Neural cell (in vitro differentiated cells): ENCODE measurements at regions not wholly inside any gene's neighbourhood (a gene's known extent, or its start where the extent isn't known, plus 50 kb on each side); places are given as distances from the start of the nearest gene placed in this dataset.

ENCODE experiments used
- H2AFZ ChIP-seq: fragments of 200-600, 300-800 bp; sonication (generic), shearing (Covaris generic); 2 replicates; pipeline ENCODE4 v1.6.0; 2014; ENCODE audit warnings: low read depth, mild to moderate bottlenecking, antibody characterized with exemption, low read length, moderate library complexity
- H3F3A ChIP-seq: fragments of 200-600 bp; shearing (Covaris generic); 2 replicates; pipeline ENCODE4 v1.6.1; 2016; ENCODE audit warnings: mild to moderate bottlenecking, moderate library complexity, mixed read lengths, antibody characterized with exemption, low read length; ENCODE audit not compliant: insufficient read depth, poor library complexity, severe bottlenecking
- H3K27ac ChIP-seq: fragments of 200-600, 300-800 bp; sonication (generic), shearing (Covaris generic); 2 replicates; pipeline ENCODE4 v1.5.1; 2014; ENCODE audit warnings: mild to moderate bottlenecking, low read length, moderate library complexity
- H3K27me3 ChIP-seq: fragments of 300-800, 200-600 bp; sonication (generic), shearing (Covaris generic); 2 replicates; pipeline ENCODE4 v1.6.0; 2014; ENCODE audit warnings: mild to moderate bottlenecking, low read depth, low read length, moderate library complexity; ENCODE audit not compliant: insufficient read depth
- H3K36me3 ChIP-seq: fragments of 300-800, 200-600 bp; sonication (generic), shearing (Covaris generic); 2 replicates; pipeline ENCODE4 v1.5.1; 2014; ENCODE audit warnings: mild to moderate bottlenecking, antibody characterized with exemption, low read length, moderate library complexity; ENCODE audit not compliant: insufficient read depth
- H3K4me2 ChIP-seq: fragments of 300-800, 200-600 bp; sonication (generic), shearing (Covaris generic); 2 replicates; pipeline ENCODE4 v1.6.0; 2014; ENCODE audit warnings: mild to moderate bottlenecking, low read length
- H3K4me3 ChIP-seq: fragments of 300-800, 200-600 bp; sonication (generic), shearing (Covaris generic); 2 replicates; pipeline ENCODE4 v1.5.1; 2014; ENCODE audit warnings: mild to moderate bottlenecking, low read length, moderate library complexity
- H3K79me2 ChIP-seq: fragments of 200-600 bp; shearing (Covaris generic); replicated peaks from 2 replicates; pipeline ENCODE4 v1.6.0; 2014; ENCODE audit warnings: mild to moderate bottlenecking, low read length, moderate library complexity; ENCODE audit not compliant: insufficient read depth
- H3K9ac ChIP-seq: fragments of 300-800, 200-600 bp; sonication (generic), shearing (Covaris generic); 2 replicates; pipeline ENCODE4 v1.6.1; 2016; ENCODE audit warnings: mild to moderate bottlenecking, low read length, mixed read lengths
- H3K9me2 ChIP-seq: fragments of 200-600 bp; shearing (Covaris generic); 2 replicates; pipeline ENCODE4 v1.6.1; 2016; ENCODE audit warnings: mild to moderate bottlenecking, low read length, mixed read lengths; ENCODE audit not compliant: insufficient read depth
- H3K9me3 ChIP-seq: fragments of 200-600, 300-800 bp; sonication (generic), shearing (Covaris generic); 2 replicates; pipeline ENCODE4 v1.6.1; 2016; ENCODE audit warnings: mild to moderate bottlenecking, mixed run types, low read length, moderate library complexity, mixed read lengths
- H4K20me1 ChIP-seq: fragments of 200-600 bp; shearing (Covaris generic); 2 replicates; pipeline ENCODE4 v1.6.1; 2016; ENCODE audit warnings: mild to moderate bottlenecking, mixed run types; ENCODE audit not compliant: insufficient read depth
- CTCF ChIP-seq: fragments of 450-650 bp; IDR thresholded peaks from 2 replicates; pipeline ENCODE4 v1.5.1; 2014; ENCODE audit warnings: antibody characterized with exemption, mild to moderate bottlenecking, moderate library complexity; ENCODE audit not compliant: poor library complexity, severe bottlenecking
- EP300 ChIP-seq: fragments of 450-650 bp; conservative IDR thresholded peaks from 2 replicates; pipeline ENCODE4 v1.6.1; 2014; ENCODE audit warnings: antibody characterized with exemption, mild to moderate bottlenecking, moderate library complexity; ENCODE audit not compliant: poor library complexity, severe bottlenecking
- EZH2 ChIP-seq: fragments of 200-600, 300-800 bp; shearing (Covaris generic), sonication (generic); IDR thresholded peaks from 2 replicates; pipeline ENCODE4 v1.6.1; 2014; ENCODE audit warnings: antibody characterized with exemption, low read length, borderline replicate concordance, mild to moderate bottlenecking; ENCODE audit not compliant: insufficient read depth, poor library complexity, severe bottlenecking
- MXI1 ChIP-seq: fragments of 450-650 bp; conservative IDR thresholded peaks from 2 replicates; pipeline ENCODE4 v1.6.1; 2014; ENCODE audit warnings: antibody characterized with exemption, mild to moderate bottlenecking; ENCODE audit not compliant: poor library complexity, severe bottlenecking
- POLR2AphosphoS5 ChIP-seq: IDR thresholded peaks from 2 replicates; pipeline ENCODE4 v1.6.1; 2012
- RAD21 ChIP-seq: fragments of 450-650 bp; conservative IDR thresholded peaks from 2 replicates; pipeline ENCODE4 v1.6.1; 2014; ENCODE audit warnings: antibody characterized with exemption, mild to moderate bottlenecking, moderate library complexity
- REST ChIP-seq: IDR thresholded peaks from 2 replicates; pipeline ENCODE4 v1.6.1; 2012; ENCODE audit warnings: borderline replicate concordance
- SMC3 ChIP-seq: fragments of 450-650 bp; conservative IDR thresholded peaks from 2 replicates; pipeline ENCODE4 v1.6.1; 2014; ENCODE audit warnings: antibody characterized with exemption, mild to moderate bottlenecking, moderate library complexity; ENCODE audit not compliant: poor library complexity
- TAF1 ChIP-seq: IDR thresholded peaks from 2 replicates; pipeline ENCODE4 v1.6.1; 2012; ENCODE audit warnings: low read depth

- TF ChIP-seq TAF1 (no peak), CTCF (no peak), SMC3 (no peak), MXI1 (no peak), EP300 (no peak)
- H2AFZ ChIP-seq: no peak overlapping the region
- H3K4me2 ChIP-seq: no peak overlapping the region
- H3K9me3 ChIP-seq: no peaks in the 10 kb centered on the region
- no peak overlapping the region for H3K4me3 ChIP-seq
- no peaks in the 10 kb centered on the region for H3K9me2 ChIP-seq
- H3K36me3 ChIP-seq: no peaks in the 10 kb centered on the region
- H3K27ac ChIP-seq: no peak overlapping the region
- H3K27me3 ChIP-seq: no peaks in the 10 kb centered on the region
- H3K9ac ChIP-seq: no peak overlapping the region
- H3K79me2 ChIP-seq: no peaks in the 10 kb centered on the region
- no peaks in the 10 kb centered on the region for H3F3A ChIP-seq
- no peaks in the 10 kb centered on the region for H4K20me1 ChIP-seq
These were observed 137.5 kb upstream of the MKLN1 start for GRCh38 chr7:131190146-131190545.

- Histone ChIP-seq H3K4me2 (no peak overlapping the region), H2AFZ (no peak overlapping the region), H3K27me3 (no peaks in the 10 kb centered on the region), H3K4me3 (no peak overlapping the region), H3K9me3 (no peaks in the 10 kb centered on the region), H3K9ac (no peak overlapping the region), H3K36me3 (no peaks in the 10 kb centered on the region), H3K27ac (no peak overlapping the region), H3K79me2 (no peaks in the 10 kb centered on the region), H3F3A (no peaks in the 10 kb centered on the region), H4K20me1 (no peaks in the 10 kb centered on the region), H3K9me2 (no peaks in the 10 kb centered on the region)
- TF ChIP-seq EZH2 (no peak), MXI1 (no peak), CTCF (no peak), POLR2AphosphoS5 (no peak), EP300 (no peak), TAF1 (no peak), REST (no peak), SMC3 (no peak), RAD21 (no peak)
These were observed 137.1 kb upstream of the MKLN1 start for GRCh38 chr7:131190581-131190980.
